Heart left ventricle (tissue), 16 donors: ENCODE measurements at regions not wholly inside any gene's neighbourhood (a gene's known extent, or its start where the extent isn't known, plus 50 kb on each side); places are given as distances from the start of the nearest gene placed in this dataset.
"Not testable (repeated sequence)": the region's sequence is repeated elsewhere in the genome, so short reads cannot be mapped to it uniquely, and the experiment has no call there.

Source experiments
- ATAC-seq, 4 donors: fragments of 200-7000 bp; cut with Tn5 transposase; one replicate each; pipeline ENCODE4 v1.9.1; 2020 to 2022; ENCODE audit warnings: moderate library complexity in 4 of 4, mild to moderate bottlenecking in 3 of 4, moderate number of reproducible peaks in 1 of 4
- DNase-seq, 5 donors: peaks; one replicate each; pipeline ENCODE4 v3.0.0-alpha.2; 2020
- H3K27ac ChIP-seq, 12 donors: fragments of 200-600 bp; sonication (generic) in 4 of 12; one replicate each; pipeline versions ENCODE4 v1.5.0 to v1.8.0; 2016 to 2022; ENCODE audit warnings: mild to moderate bottlenecking in 2 of 12
- H3K27me3 ChIP-seq, 9 donors: fragments of 200-600 bp; sonication (generic) in 2 of 9; one replicate each; pipeline versions ENCODE4 v1.5.1 to v1.8.0; 2016 to 2022; ENCODE audit warnings: mild to moderate bottlenecking in 3 of 9
- H3K36me3 ChIP-seq, 9 donors: fragments of 200-600 bp; sonication (generic) in 2 of 9; one replicate each; pipeline versions ENCODE4 v1.5.0 to v1.8.0; 2018 to 2022; ENCODE audit warnings: mild to moderate bottlenecking in 2 of 9
- H3K4me1 ChIP-seq, 12 donors: fragments of 200-600 bp; sonication (generic) in 4 of 12; one replicate each; pipeline versions ENCODE4 v1.5.0 to v1.8.0; 2016 to 2022; ENCODE audit warnings: mild to moderate bottlenecking in 3 of 12
- H3K4me3 ChIP-seq, 12 donors: fragments of 200-600 bp; sonication (generic) in 4 of 12; one replicate each; pipeline versions ENCODE4 v1.5.0 to v1.8.0; 2017 to 2022; ENCODE audit warnings: mild to moderate bottlenecking in 9 of 12, moderate library complexity in 4 of 12
- H3K9me3 ChIP-seq, 12 donors: fragments of 200-600 bp; sonication (generic) in 4 of 12; one replicate each; pipeline versions ENCODE4 v1.5.0 to v1.8.0; 2016 to 2022; ENCODE audit warnings: mild to moderate bottlenecking in 1 of 12
- CTCF ChIP-seq, 12 donors: fragments of 200-600 bp; sonication (generic) in 4 of 12; IDR thresholded peaks; one replicate each; pipeline versions ENCODE4 v1.5.0 to v1.8.0; 2018 to 2022; ENCODE audit warnings: antibody characterized with exemption in 12 of 12, mild to moderate bottlenecking in 5 of 12
- POLR2A ChIP-seq, 2 donors: fragments of 450-650 bp; IDR thresholded peaks; one replicate each; pipeline ENCODE4 v1.6.1; 2017; ENCODE audit warnings: antibody characterized with exemption in 2 of 2, mild to moderate bottlenecking in 2 of 2, moderate library complexity in 2 of 2
- WGBS, 4 donors: extraction: QIAGEN DNeasy Blood & Tissue Kit in 2 of 4; methylation state at CpG; one replicate each; pipeline versions ENCODE4 v1.1.5 to v1.1.7; 2013 to 2018; 5-methylcytosine and 5-hydroxymethylcytosine counted together
- intact Hi-C, 10 donors: fragments of 100-400 bp; cut with DNase I; formaldehyde crosslinking; loops; one replicate each; pipeline versions ENCODE4 v1.11.1 to v1.14.2; 2022
- donor health status: ischemic (EF 13 %, LVEDD 7.1; RV severe dilation, severe dysfunction).
- donor health status: healthy with polysubstance abuse.
- donor health status: DM: no; HTN: yes; CAD: no.
- donor health status: DM: no; HTN: no; CAD: no.
- donor health status: ischemic (EF 25% LVEDD 6.9; RV normal size, moderate dysfunction).
- donor health status: ischemic (EF 25% LVEDD 5.7; RV mildly dilated, moderate dysfunction).
- donor health status: healthy.
- donor health status: DM: yes; HTN: yes; CAD: no.
- donor health status: ischemic (EF 35%, LVEDD 5.7; RV mildly dilated, moderate dysfunction).
- donor health status: nonischemic (EF 11% LVEDD 7.7; RV severe dilation, severe dysfunction).
- donor health status: DM: yes; HTN: yes; CAD: no.
- donor health status: PGD.
- donor health status: ischemic (EF 29% LVEDD 5.4; RV normal size, mild dysfunction).
- donor health status: nonischemic (EF 23%, LVEDD 6.1; RV moderate dilation, normal function).

DNA sequence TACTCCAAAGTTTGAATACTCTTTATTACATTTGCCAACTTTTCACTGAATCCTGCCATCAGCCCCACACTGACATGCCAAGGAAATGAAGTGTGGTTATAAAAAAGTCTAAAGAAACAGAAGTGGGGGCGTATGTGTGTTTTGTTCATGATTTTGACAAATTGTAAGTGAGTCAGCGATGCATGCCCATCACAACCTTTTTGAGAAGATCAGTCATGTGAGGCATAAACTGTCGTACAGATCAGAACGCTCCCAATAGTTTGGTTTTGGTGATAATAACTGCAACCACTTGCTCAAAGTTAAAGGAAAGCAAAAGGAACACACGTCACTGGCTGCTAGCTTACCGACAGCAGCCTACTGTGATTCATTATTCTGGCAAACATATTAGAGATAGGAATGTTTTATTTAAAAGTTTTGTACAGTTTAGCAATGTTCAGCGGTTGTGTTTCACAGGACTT lies 95.6 kb downstream of the RGS2 start:
- intact Hi-C loops: no loop called here
- H3K4me3 ChIP-seq: peak overlapping the region in 3 of 12 donors; percentile 8 to 28 (median 27)
- WGBS, 4 donors: 55 to 77% (median 62%) methylated on average over 7 of the region's 7 CpGs
- no peaks in the 10 kb centered on the region for H3K9me3 ChIP-seq
- peaks cover 0 to 16% (median 0%) of the 10 kb centered on the region in 12 donors for H3K4me1 ChIP-seq
- no peak for TF ChIP-seq CTCF (IDR thresholded peaks at IDR 0.05)
- no peak for TF ChIP-seq POLR2A (IDR thresholded peaks at IDR 0.05)
- no peaks in the 10 kb centered on the region for H3K36me3 ChIP-seq
- no peaks in the 10 kb centered on the region for H3K27me3 ChIP-seq
- H3K27ac ChIP-seq: peak overlapping the region in 6 of 12 donors; percentile 2 to 68 (median 31)
- ATAC-seq (peak; percentile 60 to 85 (median 70)), DNase-seq (peak in 2 of 5 donors; percentile 8 to 33)

- Histone ChIP-seq H3K27ac (peak overlapping the region in 6 of 12 donors; percentile 2 to 68 (median 35)), H3K4me3 (peak overlapping the region in 1 of 12 donors; percentile 28), H3K36me3 (no peaks in the 10 kb centered on the region), H3K4me1 (peaks cover 0 to 16% (median 0%) of the 10 kb centered on the region in 12 donors), H3K9me3 (no peaks in the 10 kb centered on the region), H3K27me3 (no peaks in the 10 kb centered on the region)
- ATAC-seq (peak in 1 of 4 donors; percentile 31), DNase-seq (no peak)
- intact Hi-C loops: no loop called here
- no peak for TF ChIP-seq POLR2A (IDR thresholded peaks at IDR 0.05)
- no peak for TF ChIP-seq CTCF (IDR thresholded peaks at IDR 0.05)
Observed at GRCh38 chr1:192905049-192905448, 96.2 kb downstream of the RGS2 start.

GRCh38 chr1:192906334-192906733 lies 97.5 kb downstream of the RGS2 start:
- no peak for ATAC-seq
- intact Hi-C loops: loop anchor here in 1 of 10 donors (2.0 kb wide), 1 partner anchor 32 kb away; no protein-coding TSS in a partner anchor
- H3K4me1 ChIP-seq: peaks cover 0 to 16% (median 0%) of the 10 kb centered on the region in 12 donors
- no peak for DNase-seq
- whole genome bisulfite sequencing, 4 donors: 87 to 92% (median 89%) methylated on average over 3 of the region's 3 CpGs
- no peaks in the 10 kb centered on the region for H3K27me3 ChIP-seq
- no peak overlapping the region for H3K4me3 ChIP-seq
- peak overlapping the region in 1 of 12 donors; percentile 73 for H3K27ac ChIP-seq
- no peaks in the 10 kb centered on the region for H3K9me3 ChIP-seq
- TF ChIP-seq CTCF (IDR thresholded peaks at IDR 0.05) (no peak), POLR2A (IDR thresholded peaks at IDR 0.05) (no peak)
- H3K36me3 ChIP-seq: no peaks in the 10 kb centered on the region

- H3K9me3 ChIP-seq: no peaks in the 10 kb centered on the region
- peak overlapping the region in 1 of 12 donors; percentile 73 for H3K27ac ChIP-seq
- ATAC-seq (peak in 1 of 4 donors; percentile 27), DNase-seq (no peak)
- H3K4me3 ChIP-seq: no peak overlapping the region
- no peaks in the 10 kb centered on the region for H3K36me3 ChIP-seq
- 82 to 89% (median 86%) methylated on average over 2 of the region's 2 CpGs for WGBS, 4 donors
- peaks cover 0 to 16% (median 0%) of the 10 kb centered on the region in 12 donors for H3K4me1 ChIP-seq
- intact Hi-C loops: loop anchor here in 1 of 10 donors (2.0 kb wide), 1 partner anchor 31 kb away; no protein-coding TSS in a partner anchor
- no peak for TF ChIP-seq POLR2A (IDR thresholded peaks at IDR 0.05)
- no peak for TF ChIP-seq CTCF (IDR thresholded peaks at IDR 0.05)
- no peaks in the 10 kb centered on the region for H3K27me3 ChIP-seq
Observed at GRCh38 chr1:192907545-192908243, 98.9 kb downstream of the RGS2 start.

- H3K9me3 ChIP-seq, intact Hi-C loops, H3K27ac ChIP-seq, DNase-seq, ATAC-seq, H3K4me3 ChIP-seq, H3K36me3 ChIP-seq, H3K4me1 ChIP-seq, H3K27me3 ChIP-seq: not testable (repeated sequence)
- WGBS, 4 donors: 93 to 95% (median 93%) methylated on average over 18 of the region's 18 CpGs
Observed at GRCh38 chr1:192911896-192912656, 103.2 kb downstream of the RGS2 start.
